ENCODE measurements at regions not wholly inside any gene's neighbourhood (a gene's known extent, or its start where the extent isn't known, plus 50 kb on each side); places are given as distances from the start of the nearest gene placed in this dataset.

- H3K27ac ChIP-seq (ENCODE audit: insufficient read depth, low read depth, low read length) = no peak overlapping the region
- H2AFZ ChIP-seq (ENCODE audit: low read depth, low read length) = no peak overlapping the region
- no peak overlapping the region for H3K4me2 ChIP-seq (ENCODE audit: insufficient read depth, low read length)
- H3K9me3 ChIP-seq (replicated peaks; ENCODE audit: control insufficient read depth, insufficient read depth, low read length) = no peaks in the 10 kb centered on the region
- no peak overlapping the region for H3K4me3 ChIP-seq (replicated peaks in 1 of 3; ENCODE audit: insufficient read depth in 1 of 3, low read depth in 1 of 3, low read length in 3 of 3)
- FAIRE-seq = no peak
- H3K36me3 ChIP-seq (ENCODE audit: control insufficient read depth in 2 of 2, extremely low read depth in 1 of 2, insufficient read depth in 2 of 2, low read length in 2 of 2) = no peaks in the 10 kb centered on the region
- H3K9ac ChIP-seq (replicated peaks; ENCODE audit: extremely low read depth, insufficient read depth, low read length) = no peak overlapping the region
- no peaks in the 10 kb centered on the region for H4K20me1 ChIP-seq (replicated peaks; ENCODE audit: control insufficient read depth, extremely low read depth, insufficient read depth, low read length)
- TF ChIP-seq POLR2AphosphoS5 (IDR thresholded peaks at IDR 0.05; ENCODE audit: insufficient read depth, low read depth, low read length) (no peak), MYC (IDR thresholded peaks at IDR 0.05; ENCODE audit: low read depth, low read length) (no peak), MAX (IDR thresholded peaks at IDR 0.05; ENCODE audit: insufficient read depth, insufficient read length) (no peak), GATA2 (IDR thresholded peaks at IDR 0.05; ENCODE audit: insufficient read depth, insufficient read length, low read depth, low read length) (no peak), EZH2 (IDR thresholded peaks at IDR 0.05; ENCODE audit: borderline replicate concordance, low read depth, low read length, severe bottlenecking) (no peak), FOS (IDR thresholded peaks at IDR 0.05; ENCODE audit: borderline replicate concordance, insufficient read depth, low read length) (no peak), JUN (IDR thresholded peaks at IDR 0.05; ENCODE audit: borderline replicate concordance, insufficient read depth, insufficient read length, low read depth) (no peak), POLR2A (IDR thresholded peaks at IDR 0.05; ENCODE audit: low read depth, low read length) (no peak)
- TF ChIP-seq, protein P1, sequence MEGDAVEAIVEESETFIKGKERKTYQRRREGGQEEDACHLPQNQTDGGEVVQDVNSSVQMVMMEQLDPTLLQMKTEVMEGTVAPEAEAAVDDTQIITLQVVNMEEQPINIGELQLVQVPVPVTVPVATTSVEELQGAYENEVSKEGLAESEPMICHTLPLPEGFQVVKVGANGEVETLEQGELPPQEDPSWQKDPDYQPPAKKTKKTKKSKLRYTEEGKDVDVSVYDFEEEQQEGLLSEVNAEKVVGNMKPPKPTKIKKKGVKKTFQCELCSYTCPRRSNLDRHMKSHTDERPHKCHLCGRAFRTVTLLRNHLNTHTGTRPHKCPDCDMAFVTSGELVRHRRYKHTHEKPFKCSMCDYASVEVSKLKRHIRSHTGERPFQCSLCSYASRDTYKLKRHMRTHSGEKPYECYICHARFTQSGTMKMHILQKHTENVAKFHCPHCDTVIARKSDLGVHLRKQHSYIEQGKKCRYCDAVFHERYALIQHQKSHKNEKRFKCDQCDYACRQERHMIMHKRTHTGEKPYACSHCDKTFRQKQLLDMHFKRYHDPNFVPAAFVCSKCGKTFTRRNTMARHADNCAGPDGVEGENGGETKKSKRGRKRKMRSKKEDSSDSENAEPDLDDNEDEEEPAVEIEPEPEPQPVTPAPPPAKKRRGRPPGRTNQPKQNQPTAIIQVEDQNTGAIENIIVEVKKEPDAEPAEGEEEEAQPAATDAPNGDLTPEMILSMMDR (IDR thresholded peaks at IDR 0.05; ENCODE audit: extremely low read depth in 1 of 2, insufficient read depth in 1 of 2, low read depth in 1 of 2, low read length in 2 of 2) = no peak
- dilution Hi-C loops (cut with MboI; ENCODE audit: extremely low pct_ligation_motif_present, low sequenced_read_pairs) (no loop called here), intact Hi-C loops (cut with micrococcal nuclease) (no loop called here)
- DNase-seq (ENCODE audit: low read depth, low spot score) = no peak
- no peaks in the 10 kb centered on the region for H3K9me1 ChIP-seq (replicated peaks; ENCODE audit: control insufficient read depth, extremely low read depth, insufficient read depth, low read length)
- peaks cover 3% of the 10 kb centered on the region for H3K4me1 ChIP-seq (ENCODE audit: control insufficient read depth, extremely low read depth, insufficient read depth, low read length)
- H3K79me2 ChIP-seq (ENCODE audit: control insufficient read depth, insufficient read depth, low read length) = no peaks in the 10 kb centered on the region
- ChIA-PET CTCF (no interaction called here), POLR2A (interaction anchor here (0.7 kb wide), 1 partner anchor 12 kb away, joined by 3 read pairs; no protein-coding TSS in a partner anchor)
- BruUV-seq (replicated peaks) = no TSS peak
- H3K27me3 ChIP-seq (ENCODE audit: control insufficient read depth in 2 of 2, insufficient read depth in 2 of 2, low read length in 2 of 2) = no peaks in the 10 kb centered on the region
These were observed 81.9 kb upstream of the PTPN1 start for GRCh38 chr20:50428097-50428828.

Data from endothelial cell of umbilical vein (primary cell).